ENCODE measurements at regions not wholly inside any gene's neighbourhood (a gene's known extent, or its start where the extent isn't known, plus 50 kb on each side); places are given as distances from the start of the nearest gene placed in this dataset.

GRCh38 chr9:106634641-106635040, 228.3 kb upstream of the ZNF462 start:
- TF ChIP-seq CTCF (IDR thresholded peaks at IDR 0.05; ENCODE audit: low read depth, low read length) (no peak), POLR2A (IDR thresholded peaks at IDR 0.05; ENCODE audit: extremely low read depth, insufficient read length) (no peak)

Data from NB4 (cell line).